Sigmoid colon (tissue), 6 donors: ENCODE measurements at regions not wholly inside any gene's neighbourhood (a gene's known extent, or its start where the extent isn't known, plus 50 kb on each side); places are given as distances from the start of the nearest gene placed in this dataset.

ENCODE experiments used
- DNase-seq: peaks from one replicate; pipeline ENCODE4 v3.0.0-alpha.2; 2019
- H3K27ac ChIP-seq, 4 donors: fragments of 200-600 bp; sonication (generic); one replicate each; pipeline ENCODE4 v1.5.1; 2016 to 2019; ENCODE audit warnings: mild to moderate bottlenecking in 1 of 4
- H3K27me3 ChIP-seq, 3 donors: fragments of 200-600 bp; sonication (generic); one replicate each; pipeline ENCODE4 v1.5.1; 2019; ENCODE audit warnings: mild to moderate bottlenecking in 1 of 3
- H3K36me3 ChIP-seq, 4 donors: fragments of 200-600 bp; sonication (generic); one replicate each; pipeline ENCODE4 v1.5.1; 2016 to 2019
- H3K4me1 ChIP-seq, 4 donors: fragments of 200-600 bp; sonication (generic); one replicate each; pipeline ENCODE4 v1.5.1; 2017 to 2019
- H3K4me3 ChIP-seq, 4 donors: fragments of 200-600 bp; sonication (generic); one replicate each; pipeline ENCODE4 v1.5.1; 2017 to 2019; ENCODE audit warnings: mild to moderate bottlenecking in 2 of 4, moderate library complexity in 1 of 4
- H3K9me3 ChIP-seq, 4 donors: fragments of 200-600 bp in 3 of 4; sonication (generic) in 3 of 4; one replicate each; pipeline versions ENCODE4 v1.5.1 to v1.6.1; 2013 to 2019
- CTCF ChIP-seq, 4 experiments: fragments of 450-650 bp in 3 of 4; fragments of 200-600 bp in 1 of 4; IDR thresholded peaks; one replicate each; pipeline ENCODE4 v1.5.1; 2016 to 2019; ENCODE audit warnings: antibody characterized with exemption in 4 of 4, mild to moderate bottlenecking in 3 of 4, moderate library complexity in 2 of 4
- EP300 ChIP-seq, 4 donors: sonication (generic); formaldehyde crosslinking; IDR thresholded peaks; one replicate each; pipeline ENCODE4 v1.6.1; 2017; ENCODE audit warnings: antibody characterized with exemption in 4 of 4
- POLR2A ChIP-seq, 2 donors: fragments of 450-650 bp; IDR thresholded peaks; one replicate each; pipeline ENCODE4 v1.6.1; 2016; ENCODE audit warnings: antibody characterized with exemption in 2 of 2, mild to moderate bottlenecking in 2 of 2, moderate library complexity in 2 of 2
- POLR2AphosphoS5 ChIP-seq, 4 donors: sonication (generic); formaldehyde crosslinking; IDR thresholded peaks; one replicate each; pipeline ENCODE4 v1.6.1; 2017; ENCODE audit warnings: antibody characterized with exemption in 4 of 4
- WGBS, 2 donors: extraction: QIAGEN DNeasy Blood & Tissue Kit; methylation state at CpG; one replicate each; pipeline ENCODE4 v1.1.7; 2013; 5-methylcytosine and 5-hydroxymethylcytosine counted together
- intact Hi-C: fragments of 100-400 bp; cut with DNase I; formaldehyde crosslinking; loops from one replicate; pipeline ENCODE4 v1.15.1; 2023
- donor health status: healthy with polysubstance abuse.
- donor health status: healthy.

- H3K4me3 ChIP-seq = no peak overlapping the region
- 81% methylated on average over 11 of the region's 11 CpGs for WGBS, 2 donors
- no peak for DNase-seq
- no peak for TF ChIP-seq CTCF (IDR thresholded peaks at IDR 0.05)
- no peak for TF ChIP-seq EP300 (IDR thresholded peaks at IDR 0.05)
- no peak for TF ChIP-seq POLR2A (IDR thresholded peaks at IDR 0.05)
- no peak for TF ChIP-seq POLR2AphosphoS5 (IDR thresholded peaks at IDR 0.05)
- no peaks in the 10 kb centered on the region for H3K9me3 ChIP-seq
- no peaks in the 10 kb centered on the region for H3K27me3 ChIP-seq
- no peaks in the 10 kb centered on the region for H3K36me3 ChIP-seq
- H3K27ac ChIP-seq = no peak overlapping the region
- intact Hi-C loops = no loop called here
- H3K4me1 ChIP-seq = no peaks in the 10 kb centered on the region
Measured at GRCh38 chr2:71948781-71949536, 198.7 kb downstream of the CYP26B1 start.

- Histone ChIP-seq H3K9me3 (no peaks in the 10 kb centered on the region), H3K27ac (no peak overlapping the region), H3K36me3 (no peaks in the 10 kb centered on the region), H3K27me3 (no peaks in the 10 kb centered on the region), H3K4me1 (no peaks in the 10 kb centered on the region), H3K4me3 (no peak overlapping the region)
- TF ChIP-seq EP300 (IDR thresholded peaks at IDR 0.05) (no peak), CTCF (IDR thresholded peaks at IDR 0.05) (no peak), POLR2AphosphoS5 (IDR thresholded peaks at IDR 0.05) (no peak), POLR2A (IDR thresholded peaks at IDR 0.05) (no peak)
- 93 to 97% methylated on average over 5 of the region's 5 CpGs for WGBS, 2 donors
- intact Hi-C loops = no loop called here
- DNase-seq = no peak
Measured at GRCh38 chr2:71947809-71948208, 199.9 kb downstream of the CYP26B1 start.

GRCh38 chr2:71945603-71945959 lies 202.1 kb downstream of the CYP26B1 start:
- Histone ChIP-seq H3K27me3 (no peaks in the 10 kb centered on the region), H3K36me3 (no peaks in the 10 kb centered on the region), H3K9me3 (no peaks in the 10 kb centered on the region), H3K4me3 (no peak overlapping the region), H3K27ac (no peak overlapping the region), H3K4me1 (no peaks in the 10 kb centered on the region)
- no peak for DNase-seq
- 88 to 92% methylated on average over 8 of the region's 8 CpGs for WGBS, 2 donors
- TF ChIP-seq CTCF (IDR thresholded peaks at IDR 0.05) (no peak), POLR2A (IDR thresholded peaks at IDR 0.05) (no peak), POLR2AphosphoS5 (IDR thresholded peaks at IDR 0.05) (no peak), EP300 (IDR thresholded peaks at IDR 0.05) (no peak)
- intact Hi-C loops = no loop called here

- no peak overlapping the region for H3K27ac ChIP-seq
- DNase-seq = no peak
- no peaks in the 10 kb centered on the region for H3K27me3 ChIP-seq
- H3K36me3 ChIP-seq = no peaks in the 10 kb centered on the region
- TF ChIP-seq POLR2AphosphoS5 (IDR thresholded peaks at IDR 0.05) = no peak
- no peak for TF ChIP-seq CTCF (IDR thresholded peaks at IDR 0.05)
- no peak for TF ChIP-seq EP300 (IDR thresholded peaks at IDR 0.05)
- TF ChIP-seq POLR2A (IDR thresholded peaks at IDR 0.05) = no peak
- H3K9me3 ChIP-seq = no peaks in the 10 kb centered on the region
- no peak overlapping the region for H3K4me3 ChIP-seq
- intact Hi-C loops = no loop called here
- 85 to 89% methylated on average over 13 of the region's 13 CpGs for WGBS, 2 donors
- peaks cover 0 to 4% (median 0%) of the 10 kb centered on the region in 4 donors for H3K4me1 ChIP-seq
Measured at GRCh38 chr2:71944806-71945602, 202.7 kb downstream of the CYP26B1 start.
